GM21786 (cell line): ENCODE measurements at regions not wholly inside any gene's neighbourhood (a gene's known extent, or its start where the extent isn't known, plus 50 kb on each side); places are given as distances from the start of the nearest gene placed in this dataset.
"Not testable (repeated sequence)": the region's sequence is repeated elsewhere in the genome, so short reads cannot be mapped to it uniquely, and the experiment has no call there.

Source experiments
- ATAC-seq: cut with Tn5 transposase; IDR thresholded peaks from one replicate; pipeline ENCODE4 v1.9.1; 2021; ENCODE audit not compliant: unreplicated experiment

GRCh38 chr13:82275644-82276043 lies 1606.6 kb downstream of the SLITRK1 start:
- no peak for ATAC-seq

GRCh38 chr13:82259284-82259683 lies 1623.0 kb downstream of the SLITRK1 start:
- ATAC-seq, result no peak

- no peak for ATAC-seq
These were observed 1624.3 kb downstream of the SLITRK1 start for GRCh38 chr13:82257790-82258507.

GRCh38 chr13:82248762-82249161 lies 1633.5 kb downstream of the SLITRK1 start:
- no peak for ATAC-seq

GRCh38 chr13:82245860-82246259 lies 1636.4 kb downstream of the SLITRK1 start:
- no peak for ATAC-seq

GRCh38 chr13:82224806-82225205 lies 1657.5 kb downstream of the SLITRK1 start:
- ATAC-seq, result no peak

GRCh38 chr13:82221621-82222020 lies 1660.7 kb downstream of the SLITRK1 start:
- no peak for ATAC-seq

GRCh38 chr13:82220641-82221040 lies 1661.6 kb downstream of the SLITRK1 start:
- no peak for ATAC-seq

GRCh38 chr13:82216165-82216564 lies 1666.1 kb downstream of the SLITRK1 start:
- ATAC-seq, result no peak

- no peak for ATAC-seq
These were observed 1667.9 kb downstream of the SLITRK1 start for GRCh38 chr13:82214341-82214740.

- ATAC-seq, result no peak
These were observed 1676.0 kb downstream of the SLITRK1 start for GRCh38 chr13:82206241-82206640.

GRCh38 chr13:82202398-82202797 lies 1679.9 kb downstream of the SLITRK1 start:
- ATAC-seq, result no peak

GRCh38 chr13:82196087-82196486 lies 1686.2 kb downstream of the SLITRK1 start:
- ATAC-seq, result no peak

GRCh38 chr13:82187227-82187626 lies 1695.0 kb downstream of the SLITRK1 start:
- no peak for ATAC-seq

GRCh38 chr13:82176751-82177150 lies 1705.5 kb downstream of the SLITRK1 start:
- no peak for ATAC-seq

- no peak for ATAC-seq
These were observed 1716.7 kb downstream of the SLITRK1 start for GRCh38 chr13:82165396-82166174.

GRCh38 chr13:82164780-82165395 lies 1717.4 kb downstream of the SLITRK1 start:
- not testable (repeated sequence) for ATAC-seq

GRCh38 chr13:82147526-82147925 lies 1734.7 kb downstream of the SLITRK1 start:
- no peak for ATAC-seq

GRCh38 chr13:82136880-82137279 lies 1745.4 kb downstream of the SLITRK1 start:
- ATAC-seq, result no peak

- ATAC-seq, result no peak
These were observed 1753.0 kb downstream of the SLITRK1 start for GRCh38 chr13:82129281-82129680.

GRCh38 chr13:82118589-82118988 lies 1763.7 kb downstream of the SLITRK1 start:
- ATAC-seq, result no peak

- ATAC-seq, result no peak
These were observed 1765.8 kb downstream of the SLITRK1 start for GRCh38 chr13:82116422-82116989.
